ENCODE measurements at regions not wholly inside any gene's neighbourhood (a gene's known extent, or its start where the extent isn't known, plus 50 kb on each side); places are given as distances from the start of the nearest gene placed in this dataset.

- Histone ChIP-seq H3K4me1 (ENCODE audit: control insufficient read depth, extremely low read depth, insufficient read depth, low read length) (no peaks in the 10 kb centered on the region), H3K4me3 (ENCODE audit: control insufficient read depth in 2 of 3, extremely low read depth in 1 of 3, insufficient read depth in 2 of 3, low read depth in 1 of 3, low read length in 3 of 3) (no peak overlapping the region), H3K36me3 (ENCODE audit: control insufficient read depth in 2 of 2, extremely low read depth in 1 of 2, insufficient read depth in 2 of 2, low read length in 2 of 2) (no peaks in the 10 kb centered on the region), H3K27me3 (ENCODE audit: control insufficient read depth, extremely low read depth, insufficient read depth, low read length) (peaks cover 11% of the 10 kb centered on the region), H3K4me2 (ENCODE audit: control insufficient read depth, extremely low read depth, insufficient read depth, low read depth, low read length) (no peak overlapping the region), H3K27ac (ENCODE audit: control insufficient read depth, insufficient read depth, low read length) (no peak overlapping the region), H4K20me1 (ENCODE audit: control insufficient read depth, extremely low read depth, insufficient read depth, low read length) (no peaks in the 10 kb centered on the region), H3K9me3 (ENCODE audit: control insufficient read depth, low read depth, low read length) (no peaks in the 10 kb centered on the region), H3K9me1 (ENCODE audit: control insufficient read depth, extremely low read depth, insufficient read depth, low read length) (no peaks in the 10 kb centered on the region), H3K79me2 (ENCODE audit: control insufficient read depth, insufficient read depth, low read length) (no peaks in the 10 kb centered on the region), H2AFZ (ENCODE audit: control insufficient read depth, low read length) (no peak overlapping the region), H3K9ac (ENCODE audit: control insufficient read depth, extremely low read depth, insufficient read depth, low read length) (no peak overlapping the region)
- FAIRE-seq (no peak), DNase-seq (ENCODE audit: low read depth, low spot score) (no peak)
- dilution Hi-C loops (cut with MboI; ENCODE audit: extremely low pct_ligation_motif_present, low sequenced_read_pairs), result no loop called here
- TF ChIP-seq CTCF (optimal IDR thresholded peaks at IDR 0.05 in 1 of 3, IDR thresholded peaks at IDR 0.05 in 1 of 3, conservative IDR thresholded peaks at IDR 0.05 in 1 of 3; ENCODE audit: extremely low read depth in 1 of 3, insufficient read depth in 2 of 3, low read length in 3 of 3) (no peak), EZH2 (IDR thresholded peaks at IDR 0.05; ENCODE audit: low read length) (no peak)
Measured at GRCh38 chrX:9388450-9388849, 76.4 kb upstream of the TBL1X start.

GRCh38 chrX:9390121-9390520 is 74.7 kb upstream of the TBL1X start:
- H2AFZ ChIP-seq (ENCODE audit: control insufficient read depth, low read length), result no peak overlapping the region
- H3K4me2 ChIP-seq (ENCODE audit: control insufficient read depth, extremely low read depth, insufficient read depth, low read depth, low read length), result no peak overlapping the region
- no peaks in the 10 kb centered on the region for H3K4me1 ChIP-seq (ENCODE audit: control insufficient read depth, extremely low read depth, insufficient read depth, low read length)
- no peak overlapping the region for H3K27ac ChIP-seq (ENCODE audit: control insufficient read depth, insufficient read depth, low read length)
- H3K9me3 ChIP-seq (ENCODE audit: control insufficient read depth, low read depth, low read length), result no peaks in the 10 kb centered on the region
- no peak overlapping the region for H3K4me3 ChIP-seq (ENCODE audit: control insufficient read depth in 2 of 3, extremely low read depth in 1 of 3, insufficient read depth in 2 of 3, low read depth in 1 of 3, low read length in 3 of 3)
- FAIRE-seq (no peak), DNase-seq (ENCODE audit: low read depth, low spot score) (no peak)
- peaks cover 8% of the 10 kb centered on the region for H3K27me3 ChIP-seq (ENCODE audit: control insufficient read depth, extremely low read depth, insufficient read depth, low read length)
- H3K36me3 ChIP-seq (ENCODE audit: control insufficient read depth in 2 of 2, extremely low read depth in 1 of 2, insufficient read depth in 2 of 2, low read length in 2 of 2), result no peaks in the 10 kb centered on the region
- H3K9ac ChIP-seq (ENCODE audit: control insufficient read depth, extremely low read depth, insufficient read depth, low read length), result no peak overlapping the region
- dilution Hi-C loops (cut with MboI; ENCODE audit: extremely low pct_ligation_motif_present, low sequenced_read_pairs), result no loop called here
- no peaks in the 10 kb centered on the region for H3K9me1 ChIP-seq (ENCODE audit: control insufficient read depth, extremely low read depth, insufficient read depth, low read length)
- H3K79me2 ChIP-seq (ENCODE audit: control insufficient read depth, insufficient read depth, low read length), result no peaks in the 10 kb centered on the region
- no peaks in the 10 kb centered on the region for H4K20me1 ChIP-seq (ENCODE audit: control insufficient read depth, extremely low read depth, insufficient read depth, low read length)
- no peak for TF ChIP-seq EZH2 (IDR thresholded peaks at IDR 0.05; ENCODE audit: low read length)
- TF ChIP-seq CTCF (optimal IDR thresholded peaks at IDR 0.05 in 1 of 3, IDR thresholded peaks at IDR 0.05 in 1 of 3, conservative IDR thresholded peaks at IDR 0.05 in 1 of 3; ENCODE audit: extremely low read depth in 1 of 3, insufficient read depth in 2 of 3, low read length in 3 of 3), result no peak

Measured in keratinocyte (primary cell).